ENCODE measurements at regions not wholly inside any gene's neighbourhood (a gene's known extent, or its start where the extent isn't known, plus 50 kb on each side); places are given as distances from the start of the nearest gene placed in this dataset.

- no peak for TF ChIP-seq CTCF (IDR thresholded peaks at IDR 0.05)
- no peak for TF ChIP-seq ZFX (IDR thresholded peaks at IDR 0.05; ENCODE audit: borderline replicate concordance)
Observed at GRCh38 chr15:69718916-69719315, 266.3 kb downstream of the RPLP1 start.

Data from 22Rv1 (cell line).